KMS-11 (cell line): ENCODE measurements at regions not wholly inside any gene's neighbourhood (a gene's known extent, or its start where the extent isn't known, plus 50 kb on each side); places are given as distances from the start of the nearest gene placed in this dataset.

Experiments used
- H2AFZ ChIP-seq: fragments of 200-600 bp; sonication (generic); 2 replicates; pipeline ENCODE4 v1.6.1; 2016; ENCODE audit warnings: antibody characterized with exemption, mixed run types, low read depth
- H3K27ac ChIP-seq: fragments of 200-600 bp; sonication (generic); 2 replicates; pipeline ENCODE4 v1.6.1; 2016; ENCODE audit warnings: mild to moderate bottlenecking, mixed run types
- H3K27me3 ChIP-seq: fragments of 200-600 bp; sonication (generic); 2 replicates; pipeline ENCODE4 v1.6.1; 2017; ENCODE audit warnings: mild to moderate bottlenecking, low read depth, mixed run types, moderate library complexity; ENCODE audit not compliant: insufficient read depth
- H3K36me3 ChIP-seq: fragments of 200-600 bp; sonication (generic); 2 replicates; pipeline ENCODE4 v1.6.1; 2017; ENCODE audit warnings: mild to moderate bottlenecking, mixed run types; ENCODE audit not compliant: insufficient read depth
- H3K4me1 ChIP-seq: fragments of 200-600 bp; sonication (generic); 2 replicates; pipeline ENCODE4 v1.6.1; 2016; ENCODE audit warnings: mild to moderate bottlenecking, low read depth, mixed run types; ENCODE audit not compliant: poor library complexity, severe bottlenecking
- H3K4me2 ChIP-seq: fragments of 200-600 bp; sonication (generic); 2 replicates; pipeline ENCODE4 v1.7.0; 2016; ENCODE audit warnings: mild to moderate bottlenecking, mixed run types
- H3K4me3 ChIP-seq: fragments of 200-600 bp; sonication (generic); IDR thresholded peaks from 2 replicates; pipeline ENCODE4 v1.6.1; 2017; ENCODE audit warnings: low read depth, low read length, mixed read lengths; ENCODE audit not compliant: insufficient read depth
- H3K79me2 ChIP-seq: fragments of 200-600 bp; sonication (generic); 2 replicates; pipeline ENCODE4 v1.6.1; 2016; ENCODE audit warnings: low read depth, mixed run types; ENCODE audit not compliant: insufficient read depth
- H3K9ac ChIP-seq: fragments of 200-600 bp; sonication (generic); 2 replicates; pipeline ENCODE4 v1.6.1; 2016; ENCODE audit warnings: mild to moderate bottlenecking, mixed run types
- H4K20me1 ChIP-seq: fragments of 200-600 bp; sonication (generic); 2 replicates; pipeline ENCODE4 v1.6.1; 2016; ENCODE audit warnings: mild to moderate bottlenecking, mixed run types; ENCODE audit not compliant: insufficient read depth
- TF ChIP-seq, protein P1 (sequence below): fragments of 200-600 bp; sonication (generic); conservative IDR thresholded peaks from 2 replicates; pipeline ENCODE4 v1.6.1; 2017; ENCODE audit warnings: low read depth, mild to moderate bottlenecking, antibody characterized with exemption, low read length, moderate library complexity, mixed read lengths

GRCh38 chr6:48670546-48670945 lies 559.5 kb upstream of the PTCHD4 start:
- Histone ChIP-seq H2AFZ (no peak overlapping the region), H3K36me3 (no peaks in the 10 kb centered on the region), H3K4me3 (no peak overlapping the region), H4K20me1 (no peaks in the 10 kb centered on the region), H3K9ac (no peak overlapping the region), H3K27me3 (no peaks in the 10 kb centered on the region), H3K27ac (no peak overlapping the region), H3K4me1 (no peaks in the 10 kb centered on the region), H3K4me2 (no peak overlapping the region), H3K79me2 (no peaks in the 10 kb centered on the region)
- TF ChIP-seq, protein P1, sequence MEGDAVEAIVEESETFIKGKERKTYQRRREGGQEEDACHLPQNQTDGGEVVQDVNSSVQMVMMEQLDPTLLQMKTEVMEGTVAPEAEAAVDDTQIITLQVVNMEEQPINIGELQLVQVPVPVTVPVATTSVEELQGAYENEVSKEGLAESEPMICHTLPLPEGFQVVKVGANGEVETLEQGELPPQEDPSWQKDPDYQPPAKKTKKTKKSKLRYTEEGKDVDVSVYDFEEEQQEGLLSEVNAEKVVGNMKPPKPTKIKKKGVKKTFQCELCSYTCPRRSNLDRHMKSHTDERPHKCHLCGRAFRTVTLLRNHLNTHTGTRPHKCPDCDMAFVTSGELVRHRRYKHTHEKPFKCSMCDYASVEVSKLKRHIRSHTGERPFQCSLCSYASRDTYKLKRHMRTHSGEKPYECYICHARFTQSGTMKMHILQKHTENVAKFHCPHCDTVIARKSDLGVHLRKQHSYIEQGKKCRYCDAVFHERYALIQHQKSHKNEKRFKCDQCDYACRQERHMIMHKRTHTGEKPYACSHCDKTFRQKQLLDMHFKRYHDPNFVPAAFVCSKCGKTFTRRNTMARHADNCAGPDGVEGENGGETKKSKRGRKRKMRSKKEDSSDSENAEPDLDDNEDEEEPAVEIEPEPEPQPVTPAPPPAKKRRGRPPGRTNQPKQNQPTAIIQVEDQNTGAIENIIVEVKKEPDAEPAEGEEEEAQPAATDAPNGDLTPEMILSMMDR = no peak

DNA sequence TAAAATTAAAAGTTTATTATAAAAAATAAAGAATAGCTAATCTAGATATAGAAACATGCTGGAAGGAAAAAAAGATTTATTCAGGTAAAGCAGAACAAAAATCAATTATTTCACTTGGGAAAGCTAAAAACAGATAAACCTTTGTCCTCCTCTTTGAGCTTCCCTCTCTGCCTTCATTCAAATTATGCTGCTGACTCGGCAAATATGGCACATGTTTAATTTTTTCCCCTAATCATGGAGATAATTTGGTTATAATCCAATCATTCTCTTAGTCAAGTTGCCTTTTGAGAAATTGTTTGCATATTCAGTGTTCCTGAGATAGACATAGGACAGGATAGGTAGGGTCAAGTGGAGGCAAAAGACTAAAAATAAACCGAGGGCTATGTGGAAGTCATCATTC lies 556.8 kb upstream of the PTCHD4 start:
- H2AFZ ChIP-seq = no peak overlapping the region
- H3K4me3 ChIP-seq = no peak overlapping the region
- no peaks in the 10 kb centered on the region for H4K20me1 ChIP-seq

GRCh38 chr6:48664826-48665225 lies 553.8 kb upstream of the PTCHD4 start:
- Histone ChIP-seq H3K4me1 (no peaks in the 10 kb centered on the region), H3K27ac (no peak overlapping the region), H3K9ac (no peak overlapping the region), H3K27me3 (no peaks in the 10 kb centered on the region), H3K79me2 (no peaks in the 10 kb centered on the region), H3K4me2 (no peak overlapping the region), H3K36me3 (no peaks in the 10 kb centered on the region), H2AFZ (no peak overlapping the region), H3K4me3 (no peak overlapping the region), H4K20me1 (no peaks in the 10 kb centered on the region)
- TF ChIP-seq, protein P1 = no peak

More for the DNA sequence above, 556.8 kb upstream of the PTCHD4 start:
- Histone ChIP-seq H3K27ac (no peak overlapping the region), H3K9ac (no peak overlapping the region), H3K79me2 (no peaks in the 10 kb centered on the region), H3K36me3 (no peaks in the 10 kb centered on the region), H3K4me2 (no peak overlapping the region), H3K4me1 (no peaks in the 10 kb centered on the region), H3K27me3 (no peaks in the 10 kb centered on the region)
- TF ChIP-seq, protein P1 = no peak

DNA sequence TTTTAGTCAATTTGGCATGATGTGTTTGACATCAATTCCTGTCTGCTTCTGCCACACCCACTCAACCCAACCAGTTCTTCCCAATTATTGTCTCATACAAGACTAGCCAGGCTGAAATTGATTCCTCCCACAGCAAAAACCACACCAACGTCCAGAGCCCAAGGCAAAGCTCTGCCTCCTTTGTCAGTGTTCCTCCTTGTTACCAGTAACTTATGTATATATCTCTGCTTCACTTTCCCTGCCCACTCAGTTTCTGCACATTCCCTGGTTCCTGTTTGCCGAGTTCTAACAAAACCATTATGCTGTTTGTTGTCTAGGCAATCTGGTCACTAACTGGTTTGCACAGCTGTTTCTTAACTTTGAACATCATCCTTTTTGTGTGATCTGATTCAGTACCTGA lies 547.9 kb upstream of the PTCHD4 start:
- Histone ChIP-seq H3K4me2 (no peak overlapping the region), H3K36me3 (no peaks in the 10 kb centered on the region), H3K27ac (no peak overlapping the region), H4K20me1 (no peaks in the 10 kb centered on the region), H3K4me1 (no peaks in the 10 kb centered on the region), H3K4me3 (no peak overlapping the region), H3K79me2 (no peaks in the 10 kb centered on the region), H2AFZ (no peak overlapping the region), H3K9ac (no peak overlapping the region), H3K27me3 (no peaks in the 10 kb centered on the region)
- TF ChIP-seq, protein P1 = no peak
